Neural cell (in vitro differentiated cells): ENCODE measurements at regions not wholly inside any gene's neighbourhood (a gene's known extent, or its start where the extent isn't known, plus 50 kb on each side); places are given as distances from the start of the nearest gene placed in this dataset.
"Not testable (repeated sequence)": the region's sequence is repeated elsewhere in the genome, so short reads cannot be mapped to it uniquely, and the experiment has no call there.

Experiments used
- CTCF ChIP-seq: fragments of 450-650 bp; IDR thresholded peaks from 2 replicates; pipeline ENCODE4 v1.5.1; 2014; ENCODE audit warnings: antibody characterized with exemption, mild to moderate bottlenecking, moderate library complexity; ENCODE audit not compliant: poor library complexity, severe bottlenecking
- EZH2 ChIP-seq: fragments of 200-600, 300-800 bp; shearing (Covaris generic), sonication (generic); IDR thresholded peaks from 2 replicates; pipeline ENCODE4 v1.6.1; 2014; ENCODE audit warnings: antibody characterized with exemption, low read length, borderline replicate concordance, mild to moderate bottlenecking; ENCODE audit not compliant: insufficient read depth, poor library complexity, severe bottlenecking
- POLR2AphosphoS5 ChIP-seq: IDR thresholded peaks from 2 replicates; pipeline ENCODE4 v1.6.1; 2012
- SMC3 ChIP-seq: fragments of 450-650 bp; conservative IDR thresholded peaks from 2 replicates; pipeline ENCODE4 v1.6.1; 2014; ENCODE audit warnings: antibody characterized with exemption, mild to moderate bottlenecking, moderate library complexity; ENCODE audit not compliant: poor library complexity
- TAF1 ChIP-seq: IDR thresholded peaks from 2 replicates; pipeline ENCODE4 v1.6.1; 2012; ENCODE audit warnings: low read depth
- TF ChIP-seq, protein P1 (sequence below): IDR thresholded peaks from 2 replicates; pipeline ENCODE4 v1.6.1; 2012; ENCODE audit warnings: borderline replicate concordance

DNA sequence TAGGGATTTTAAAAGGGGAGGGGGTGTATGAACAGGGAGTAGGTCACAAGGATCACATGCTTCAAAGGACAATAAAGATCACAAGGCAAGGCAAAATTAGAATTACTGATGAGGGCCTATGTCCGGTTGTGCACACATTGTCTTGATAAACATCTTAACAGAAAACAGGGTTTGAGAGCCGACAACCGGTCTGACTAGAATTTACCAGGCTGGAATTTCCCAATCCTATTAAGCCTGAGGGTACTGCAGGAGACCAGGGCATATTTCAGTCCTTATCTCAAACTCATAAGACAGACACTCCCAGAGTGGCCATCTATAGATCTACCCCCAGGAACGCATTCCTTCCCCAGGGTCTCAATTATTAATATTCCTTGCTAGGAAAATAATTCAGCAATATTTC is 292.9 kb downstream of the NKX6-1 start:
- TF ChIP-seq SMC3, CTCF, TAF1, POLR2AphosphoS5, EZH2: not testable (repeated sequence)
- TF ChIP-seq, protein P1, sequence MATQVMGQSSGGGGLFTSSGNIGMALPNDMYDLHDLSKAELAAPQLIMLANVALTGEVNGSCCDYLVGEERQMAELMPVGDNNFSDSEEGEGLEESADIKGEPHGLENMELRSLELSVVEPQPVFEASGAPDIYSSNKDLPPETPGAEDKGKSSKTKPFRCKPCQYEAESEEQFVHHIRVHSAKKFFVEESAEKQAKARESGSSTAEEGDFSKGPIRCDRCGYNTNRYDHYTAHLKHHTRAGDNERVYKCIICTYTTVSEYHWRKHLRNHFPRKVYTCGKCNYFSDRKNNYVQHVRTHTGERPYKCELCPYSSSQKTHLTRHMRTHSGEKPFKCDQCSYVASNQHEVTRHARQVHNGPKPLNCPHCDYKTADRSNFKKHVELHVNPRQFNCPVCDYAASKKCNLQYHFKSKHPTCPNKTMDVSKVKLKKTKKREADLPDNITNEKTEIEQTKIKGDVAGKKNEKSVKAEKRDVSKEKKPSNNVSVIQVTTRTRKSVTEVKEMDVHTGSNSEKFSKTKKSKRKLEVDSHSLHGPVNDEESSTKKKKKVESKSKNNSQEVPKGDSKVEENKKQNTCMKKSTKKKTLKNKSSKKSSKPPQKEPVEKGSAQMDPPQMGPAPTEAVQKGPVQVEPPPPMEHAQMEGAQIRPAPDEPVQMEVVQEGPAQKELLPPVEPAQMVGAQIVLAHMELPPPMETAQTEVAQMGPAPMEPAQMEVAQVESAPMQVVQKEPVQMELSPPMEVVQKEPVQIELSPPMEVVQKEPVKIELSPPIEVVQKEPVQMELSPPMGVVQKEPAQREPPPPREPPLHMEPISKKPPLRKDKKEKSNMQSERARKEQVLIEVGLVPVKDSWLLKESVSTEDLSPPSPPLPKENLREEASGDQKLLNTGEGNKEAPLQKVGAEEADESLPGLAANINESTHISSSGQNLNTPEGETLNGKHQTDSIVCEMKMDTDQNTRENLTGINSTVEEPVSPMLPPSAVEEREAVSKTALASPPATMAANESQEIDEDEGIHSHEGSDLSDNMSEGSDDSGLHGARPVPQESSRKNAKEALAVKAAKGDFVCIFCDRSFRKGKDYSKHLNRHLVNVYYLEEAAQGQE, result not testable (repeated sequence)
